B cell (primary cell): ENCODE measurements at regions not wholly inside any gene's neighbourhood (a gene's known extent, or its start where the extent isn't known, plus 50 kb on each side); places are given as distances from the start of the nearest gene placed in this dataset.

Source experiments
- ATAC-seq: fragments of 200-7000 bp; cut with Tn5 transposase; one replicate; pipeline ENCODE4 v1.10.0; 2021; ENCODE audit warnings: low read depth, mild to moderate bottlenecking, moderate number of reproducible peaks, moderate library complexity
- CTCF ChIA-PET: fragments of 350-600 bp; sonication (Branson Sonifier 250); formaldehyde crosslinking; loops from one replicate; lab custom pipeline; 2021; ENCODE audit warnings: antibody characterized with exemption, inconsistent platforms; lab: Charles Lee
- POLR2A ChIA-PET: fragments of 350-600 bp; sonication (Branson Sonifier 250); formaldehyde crosslinking; loops from one replicate; lab custom pipeline; 2021; ENCODE audit warnings: antibody characterized with exemption; lab: Charles Lee
- DNase-seq: peaks from one replicate; pipeline ENCODE4 v3.0.0; 2013
- H2AFZ ChIP-seq: 2 replicates; pipeline ENCODE4 v1.6.1; 2012; ENCODE audit warnings: mild to moderate bottlenecking, low read depth, low read length; ENCODE audit not compliant: insufficient read depth, poor library complexity, severe bottlenecking
- H3K27ac ChIP-seq, 2 donors: 1 replicate in 1 of 2; 2 replicates in 1 of 2; pipeline ENCODE4 v1.5.1; 2012 to 2013; ENCODE audit warnings: low read length in 2 of 2, mild to moderate bottlenecking in 2 of 2, moderate library complexity in 1 of 2
- H3K27me3 ChIP-seq, 4 experiments: fragments of 200-600 bp in 1 of 4; sonication (generic) in 1 of 4; replicated peaks in 1 of 4; 1 replicate in 2 of 4; 2 replicates in 2 of 4; pipeline versions ENCODE4 v1.6.1 to v1.7.0; 2013 to 2016; ENCODE audit warnings: low read length in 3 of 4, mild to moderate bottlenecking in 2 of 4, mixed read lengths in 1 of 4, moderate library complexity in 1 of 4; ENCODE audit not compliant: insufficient read depth in 4 of 4, control insufficient read depth in 3 of 4; ENCODE audit errors: control extremely low read depth in 1 of 4
- H3K36me3 ChIP-seq, 2 experiments: replicated peaks in 1 of 2; 1 replicate in 1 of 2; 2 replicates in 1 of 2; pipeline versions ENCODE4 v1.6.1 to v1.7.1; 2013; ENCODE audit warnings: low read length in 1 of 2; ENCODE audit not compliant: insufficient read depth in 2 of 2, control insufficient read depth in 1 of 2; ENCODE audit errors: control extremely low read depth in 1 of 2, extremely low read depth in 1 of 2
- H3K4me1 ChIP-seq, 2 donors: fragments of 200-600 bp in 1 of 2; sonication (generic) in 1 of 2; 1 replicate in 1 of 2; 2 replicates in 1 of 2; pipeline versions ENCODE4 v1.5.1 to v1.6.1; 2013 to 2017; ENCODE audit warnings: low read length in 2 of 2; ENCODE audit not compliant: control insufficient read depth in 2 of 2, insufficient read depth in 2 of 2
- H3K4me2 ChIP-seq: replicated peaks from 2 replicates; pipeline ENCODE3; 2012; ENCODE audit warnings: mild to moderate bottlenecking, low read depth, low read length; ENCODE audit not compliant: poor library complexity, severe bottlenecking
- H3K4me3 ChIP-seq, 5 experiments: fragments of 200-600 bp in 1 of 5; sonication (generic) in 1 of 5; 1 replicate in 3 of 5; 2 replicates in 2 of 5; pipeline versions ENCODE4 v1.5.1 to v1.7.0; 2011 to 2016; ENCODE audit warnings: low read length in 4 of 5, mild to moderate bottlenecking in 4 of 5, low read depth in 2 of 5, control low read depth in 1 of 5, moderate library complexity in 1 of 5; ENCODE audit not compliant: insufficient read depth in 1 of 5; ENCODE audit errors: control extremely low read depth in 1 of 5, extremely low read depth in 1 of 5
- H3K79me2 ChIP-seq: fragments of 200-600 bp; sonication (generic); one replicate; pipeline ENCODE4 v1.6.0; 2016; ENCODE audit warnings: low read length; ENCODE audit not compliant: control insufficient read depth, insufficient read depth
- H3K9ac ChIP-seq: fragments of 200-600 bp; sonication (generic); 2 replicates; pipeline ENCODE4 v1.6.1; 2017; ENCODE audit warnings: mild to moderate bottlenecking, low read length, moderate library complexity
- H3K9me3 ChIP-seq, 3 donors: one replicate each; pipeline versions ENCODE4 v1.6.1 to v1.7.1; 2013; ENCODE audit warnings: low read length in 2 of 3; ENCODE audit not compliant: control insufficient read depth in 2 of 3, insufficient read depth in 1 of 3; ENCODE audit errors: control extremely low read depth in 1 of 3
- H4K20me1 ChIP-seq: 2 replicates; pipeline ENCODE4 v1.6.0; 2012; ENCODE audit warnings: mild to moderate bottlenecking, low read length; ENCODE audit not compliant: insufficient read depth, control insufficient read depth, poor library complexity, severe bottlenecking
- H3K27ac Mint-ChIP-seq: one replicate; pipeline ENCODE4 v1.8.0; 2021; ENCODE audit warnings: mixed read lengths
- H3K27me3 Mint-ChIP-seq: one replicate; pipeline ENCODE4 v1.8.0; 2021; ENCODE audit warnings: mixed read lengths
- H3K4me1 Mint-ChIP-seq: one replicate; pipeline ENCODE4 v1.8.0; 2021; ENCODE audit warnings: mixed read lengths
- H3K4me3 Mint-ChIP-seq: one replicate; pipeline ENCODE4 v1.8.0; 2021; ENCODE audit warnings: mixed read lengths
- H3K9me3 Mint-ChIP-seq: one replicate; pipeline ENCODE4 v1.8.0; 2022; ENCODE audit warnings: mixed read lengths; ENCODE audit not compliant: insufficient read depth
- EZH2 ChIP-seq: IDR thresholded peaks from 2 replicates; pipeline ENCODE4 v1.6.1; 2012; ENCODE audit warnings: borderline replicate concordance, low read depth, mild to moderate bottlenecking, moderate library complexity, low read length; ENCODE audit not compliant: insufficient read depth, poor library complexity, severe bottlenecking
- WGBS: methylation state at CpG from one replicate; pipeline ENCODE4 v1.1.5; 2013; ENCODE audit warnings: missing lambda C conversion rate; ENCODE audit not compliant: insufficient coverage; 5-methylcytosine and 5-hydroxymethylcytosine counted together
- intact Hi-C: fragments of 100-400 bp; cut with micrococcal nuclease; formaldehyde crosslinking; loops from one replicate; pipeline ENCODE4 v1.10.0; 2022
- TF ChIP-seq, protein P1 (sequence below): fragments of 200-600 bp; IDR thresholded peaks from one replicate; pipeline ENCODE4 v1.8.0; 2022; ENCODE audit warnings: antibody characterized with exemption, mild to moderate bottlenecking

DNA sequence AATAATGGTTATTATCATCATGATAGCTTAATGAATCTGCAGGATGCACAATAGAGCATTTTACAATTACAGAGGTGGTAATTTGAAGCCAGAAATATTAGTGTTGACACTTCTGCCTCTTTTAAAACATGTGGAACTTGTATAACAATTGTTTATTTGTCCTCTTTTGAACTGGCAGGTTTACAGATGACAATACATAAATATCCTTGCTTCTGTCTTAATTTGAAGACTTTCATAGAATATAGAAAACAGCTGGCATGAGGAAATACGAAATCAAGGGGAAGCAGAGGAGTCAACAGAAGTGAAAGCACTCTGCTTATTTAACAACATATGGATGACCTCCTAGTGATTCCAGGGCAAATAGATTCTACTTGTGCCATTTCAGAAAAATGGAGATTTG is 270.5 kb upstream of the SGO1 start:
- Histone ChIP-seq H3K4me2 (no peak overlapping the region), H3K79me2 (no peaks in the 10 kb centered on the region), H3K27ac (no peak overlapping the region), H4K20me1 (no peaks in the 10 kb centered on the region), H3K4me3 (no peak overlapping the region), H3K36me3 (no peaks in the 10 kb centered on the region), H3K4me1 (no peaks in the 10 kb centered on the region), H2AFZ (no peak overlapping the region), H3K27me3 (no peaks in the 10 kb centered on the region), H3K9ac (no peak overlapping the region), H3K9me3 (peaks cover under 1 to 3% (median 1%) of the 10 kb centered on the region in 3 donors)
- no peak for ATAC-seq
- Mint-ChIP-seq H3K9me3 (peaks cover 15% of the 10 kb centered on the region), H3K27ac (no peak overlapping the region), H3K4me1 (no peaks in the 10 kb centered on the region), H3K27me3 (no peaks in the 10 kb centered on the region), H3K4me3 (no peak overlapping the region)
- intact Hi-C loops = no loop called here
- DNase-seq = no peak
- no peak for TF ChIP-seq EZH2
- TF ChIP-seq, protein P1, sequence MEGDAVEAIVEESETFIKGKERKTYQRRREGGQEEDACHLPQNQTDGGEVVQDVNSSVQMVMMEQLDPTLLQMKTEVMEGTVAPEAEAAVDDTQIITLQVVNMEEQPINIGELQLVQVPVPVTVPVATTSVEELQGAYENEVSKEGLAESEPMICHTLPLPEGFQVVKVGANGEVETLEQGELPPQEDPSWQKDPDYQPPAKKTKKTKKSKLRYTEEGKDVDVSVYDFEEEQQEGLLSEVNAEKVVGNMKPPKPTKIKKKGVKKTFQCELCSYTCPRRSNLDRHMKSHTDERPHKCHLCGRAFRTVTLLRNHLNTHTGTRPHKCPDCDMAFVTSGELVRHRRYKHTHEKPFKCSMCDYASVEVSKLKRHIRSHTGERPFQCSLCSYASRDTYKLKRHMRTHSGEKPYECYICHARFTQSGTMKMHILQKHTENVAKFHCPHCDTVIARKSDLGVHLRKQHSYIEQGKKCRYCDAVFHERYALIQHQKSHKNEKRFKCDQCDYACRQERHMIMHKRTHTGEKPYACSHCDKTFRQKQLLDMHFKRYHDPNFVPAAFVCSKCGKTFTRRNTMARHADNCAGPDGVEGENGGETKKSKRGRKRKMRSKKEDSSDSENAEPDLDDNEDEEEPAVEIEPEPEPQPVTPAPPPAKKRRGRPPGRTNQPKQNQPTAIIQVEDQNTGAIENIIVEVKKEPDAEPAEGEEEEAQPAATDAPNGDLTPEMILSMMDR = no peak
- ChIA-PET CTCF (no interaction called here), POLR2A (no interaction called here)
- WGBS = no CpG with 5 or more reads among the region's 1 CpG

DNA sequence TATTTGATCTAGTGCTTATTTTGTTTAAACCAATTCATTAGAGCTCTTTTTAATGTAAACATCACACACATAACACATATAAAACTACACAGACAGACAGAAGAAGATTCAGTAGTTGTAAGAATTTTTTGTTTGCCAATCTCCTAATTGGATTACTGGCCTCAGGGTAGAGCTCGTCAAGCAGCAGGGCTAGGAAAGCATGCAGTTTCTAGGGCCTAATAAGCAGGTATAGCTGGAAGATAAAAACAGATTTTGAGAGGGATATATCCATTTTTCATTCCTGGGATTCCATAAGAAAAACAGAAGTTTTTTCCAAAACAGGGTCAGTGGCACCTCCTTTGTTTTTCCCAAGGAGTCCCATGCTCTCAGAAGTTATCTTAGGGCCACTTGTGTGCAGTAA is 265.2 kb upstream of the SGO1 start:
- Mint-ChIP-seq H3K27me3 (no peaks in the 10 kb centered on the region), H3K27ac (no peak overlapping the region), H3K9me3 (peaks cover 7% of the 10 kb centered on the region), H3K4me1 (no peaks in the 10 kb centered on the region), H3K4me3 (no peak overlapping the region)
- Histone ChIP-seq H3K27me3 (no peaks in the 10 kb centered on the region), H4K20me1 (no peaks in the 10 kb centered on the region), H3K4me2 (no peak overlapping the region), H3K27ac (no peak overlapping the region), H3K36me3 (no peaks in the 10 kb centered on the region), H3K4me3 (no peak overlapping the region), H2AFZ (no peak overlapping the region), H3K79me2 (no peaks in the 10 kb centered on the region), H3K9ac (no peak overlapping the region), H3K9me3 (peaks cover 3 to 7% (median 6%) of the 10 kb centered on the region in 3 donors), H3K4me1 (no peaks in the 10 kb centered on the region)
- ATAC-seq (no peak), DNase-seq (no peak)
- WGBS = 29% methylated on average over 1 of the region's 1 CpG
- ChIA-PET POLR2A (no interaction called here), CTCF (no interaction called here)
- TF ChIP-seq EZH2 = no peak
- TF ChIP-seq, protein P1 = no peak
- intact Hi-C loops = no loop called here
